ENCODE measurements at regions not wholly inside any gene's neighbourhood (a gene's known extent, or its start where the extent isn't known, plus 50 kb on each side); places are given as distances from the start of the nearest gene placed in this dataset.
"Not testable (repeated sequence)": the region's sequence is repeated elsewhere in the genome, so short reads cannot be mapped to it uniquely, and the experiment has no call there.

DNA sequence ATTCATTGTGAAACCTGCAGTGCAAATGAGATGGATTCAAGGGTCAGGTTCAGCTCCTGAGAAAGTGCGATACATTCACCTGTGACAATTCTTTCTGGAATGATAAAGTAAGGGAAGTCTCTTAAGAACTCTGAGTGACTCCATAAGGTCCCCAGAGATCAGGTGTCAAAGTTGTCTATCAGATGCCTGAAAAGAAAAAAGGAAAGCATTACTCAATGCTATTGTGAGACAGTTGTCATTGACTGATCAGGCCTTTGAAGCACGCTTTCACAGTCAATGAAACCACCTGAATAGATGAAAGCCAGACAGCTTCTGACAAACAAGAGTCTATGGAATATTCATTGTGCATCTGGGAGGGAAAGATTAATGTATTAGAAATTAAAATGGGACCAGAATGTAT, 252.7 kb upstream of the GALNT5 start:
- Histone ChIP-seq H3K36me3 (ENCODE audit: low read depth) (no peaks in the 10 kb centered on the region), H3K9me3 (no peaks in the 10 kb centered on the region), H3K4me1 (ENCODE audit: low read depth) (no peaks in the 10 kb centered on the region), H3K4me3 (no peak overlapping the region)
- intact Hi-C loops (cut with DNase I, micrococcal nuclease), result no loop called here
- TF ChIP-seq, protein P1, sequence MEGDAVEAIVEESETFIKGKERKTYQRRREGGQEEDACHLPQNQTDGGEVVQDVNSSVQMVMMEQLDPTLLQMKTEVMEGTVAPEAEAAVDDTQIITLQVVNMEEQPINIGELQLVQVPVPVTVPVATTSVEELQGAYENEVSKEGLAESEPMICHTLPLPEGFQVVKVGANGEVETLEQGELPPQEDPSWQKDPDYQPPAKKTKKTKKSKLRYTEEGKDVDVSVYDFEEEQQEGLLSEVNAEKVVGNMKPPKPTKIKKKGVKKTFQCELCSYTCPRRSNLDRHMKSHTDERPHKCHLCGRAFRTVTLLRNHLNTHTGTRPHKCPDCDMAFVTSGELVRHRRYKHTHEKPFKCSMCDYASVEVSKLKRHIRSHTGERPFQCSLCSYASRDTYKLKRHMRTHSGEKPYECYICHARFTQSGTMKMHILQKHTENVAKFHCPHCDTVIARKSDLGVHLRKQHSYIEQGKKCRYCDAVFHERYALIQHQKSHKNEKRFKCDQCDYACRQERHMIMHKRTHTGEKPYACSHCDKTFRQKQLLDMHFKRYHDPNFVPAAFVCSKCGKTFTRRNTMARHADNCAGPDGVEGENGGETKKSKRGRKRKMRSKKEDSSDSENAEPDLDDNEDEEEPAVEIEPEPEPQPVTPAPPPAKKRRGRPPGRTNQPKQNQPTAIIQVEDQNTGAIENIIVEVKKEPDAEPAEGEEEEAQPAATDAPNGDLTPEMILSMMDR (IDR thresholded peaks at IDR 0.05), result no peak
- ATAC-seq (no peak), DNase-seq (no peak)

DNA sequence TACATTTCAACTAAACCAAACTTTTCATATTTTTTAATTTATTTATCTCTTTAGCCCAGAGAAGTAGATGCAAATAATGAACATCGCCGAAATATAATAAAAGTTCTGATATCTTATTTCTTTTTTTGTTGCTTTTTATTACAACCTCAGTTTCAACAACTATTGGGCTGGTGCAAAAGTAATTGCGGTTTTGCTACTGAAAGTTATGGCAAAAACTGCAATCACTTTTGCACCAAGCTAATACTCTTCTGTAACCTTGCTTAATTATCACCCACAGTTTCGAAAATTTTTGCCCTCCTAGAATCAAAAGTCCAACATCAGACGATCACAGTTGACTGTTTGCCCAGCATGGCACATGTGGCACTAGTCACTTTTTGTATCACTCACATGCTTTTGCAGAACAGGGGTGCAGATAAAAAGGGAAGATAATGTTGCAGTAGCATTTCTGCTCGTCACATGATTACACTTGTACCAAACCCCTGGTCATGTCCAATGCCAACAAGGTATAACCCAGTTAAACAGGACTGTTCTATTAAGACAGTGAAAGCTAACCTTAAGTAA, 242.4 kb upstream of the GALNT5 start:
- H3K4me1 ChIP-seq (ENCODE audit: low read depth), result no peaks in the 10 kb centered on the region
- TF ChIP-seq, protein P1 (IDR thresholded peaks at IDR 0.05), result no peak
- no peak overlapping the region for H3K4me3 ChIP-seq
- DNase-seq (no peak), ATAC-seq (no peak)
- H3K9me3 ChIP-seq, result no peaks in the 10 kb centered on the region
- intact Hi-C loops (cut with DNase I, micrococcal nuclease), result no loop called here
- no peaks in the 10 kb centered on the region for H3K36me3 ChIP-seq (ENCODE audit: low read depth)

DNA sequence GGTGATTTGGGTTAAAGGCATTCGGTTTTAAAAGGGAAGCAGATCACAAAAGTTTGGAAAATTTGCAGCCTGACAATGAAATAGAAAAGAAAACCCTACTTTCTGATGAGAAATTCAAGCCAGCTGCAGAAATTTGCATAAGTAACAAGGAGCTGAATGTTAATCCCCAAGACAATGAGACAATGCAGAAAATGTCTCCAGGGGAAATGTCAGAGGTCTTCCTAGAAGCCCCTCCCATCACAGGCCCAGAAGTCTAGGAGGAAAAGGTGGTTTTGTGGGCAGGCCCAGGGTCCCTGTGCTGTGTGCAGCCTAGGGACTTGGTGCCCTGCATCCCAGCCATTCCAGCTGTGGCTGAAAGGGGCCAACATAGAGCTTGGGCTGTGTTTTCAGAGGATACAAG, 234.2 kb upstream of the GALNT5 start:
- DNase-seq; ATAC-seq; H3K4me3 ChIP-seq; H3K9me3 ChIP-seq; H3K36me3 ChIP-seq (ENCODE audit: low read depth); H3K4me1 ChIP-seq (ENCODE audit: low read depth); intact Hi-C loops (cut with DNase I, micrococcal nuclease): not testable (repeated sequence)

DNA sequence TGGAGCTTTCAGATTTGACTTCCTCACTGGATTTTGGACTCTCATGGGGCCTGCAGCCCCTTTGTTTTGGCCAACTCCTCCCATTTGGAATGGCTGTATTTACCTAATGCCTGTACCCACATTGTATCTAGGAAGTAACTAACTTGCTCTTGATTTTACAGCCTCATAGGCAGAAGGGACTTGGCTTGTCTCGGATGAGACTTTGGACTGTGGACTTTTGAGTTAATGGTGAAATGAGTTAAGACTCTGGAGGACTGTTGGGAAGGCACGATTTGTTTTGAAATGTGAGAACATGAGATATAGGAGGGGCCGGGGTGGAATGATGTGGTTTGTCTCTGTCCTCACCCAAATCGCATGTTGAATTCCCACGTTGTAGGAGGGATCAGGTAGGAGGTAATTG, 233.4 kb upstream of the GALNT5 start:
- no peaks in the 10 kb centered on the region for H3K36me3 ChIP-seq (ENCODE audit: low read depth)
- no peaks in the 10 kb centered on the region for H3K4me1 ChIP-seq (ENCODE audit: low read depth)
- ATAC-seq (no peak), DNase-seq (peak in 1 of 3 donors; percentile 26)
- no peak overlapping the region for H3K4me3 ChIP-seq
- H3K9me3 ChIP-seq, result no peaks in the 10 kb centered on the region
- intact Hi-C loops (cut with DNase I, micrococcal nuclease), result no loop called here
- TF ChIP-seq, protein P1 (IDR thresholded peaks at IDR 0.05), result no peak

DNA sequence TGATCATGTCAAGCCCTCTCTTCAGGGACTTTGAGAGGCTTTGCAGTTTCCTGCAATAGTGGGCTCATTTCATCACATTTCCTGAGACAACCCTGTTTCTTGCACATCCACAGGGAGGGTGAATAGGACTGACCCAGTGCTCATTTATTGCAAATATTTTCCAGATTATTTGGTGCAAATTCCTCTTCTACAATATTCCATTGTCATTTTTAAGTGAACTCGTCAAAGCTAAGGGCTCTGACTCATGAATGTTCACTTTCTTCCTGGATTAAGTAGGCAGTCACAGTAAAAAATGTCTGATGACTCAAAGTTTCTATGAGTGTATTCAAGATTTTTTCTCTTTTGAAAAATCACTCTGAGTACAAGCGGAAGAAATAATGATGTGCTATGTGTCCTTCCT, 225.5 kb upstream of the GALNT5 start:
- ATAC-seq (no peak), DNase-seq (no peak)
- intact Hi-C loops (cut with DNase I, micrococcal nuclease), result no loop called here
- Histone ChIP-seq H3K36me3 (ENCODE audit: low read depth) (no peaks in the 10 kb centered on the region), H3K4me1 (ENCODE audit: low read depth) (no peaks in the 10 kb centered on the region), H3K9me3 (no peaks in the 10 kb centered on the region), H3K4me3 (no peak overlapping the region)
- TF ChIP-seq, protein P1 (IDR thresholded peaks at IDR 0.05), result no peak

DNA sequence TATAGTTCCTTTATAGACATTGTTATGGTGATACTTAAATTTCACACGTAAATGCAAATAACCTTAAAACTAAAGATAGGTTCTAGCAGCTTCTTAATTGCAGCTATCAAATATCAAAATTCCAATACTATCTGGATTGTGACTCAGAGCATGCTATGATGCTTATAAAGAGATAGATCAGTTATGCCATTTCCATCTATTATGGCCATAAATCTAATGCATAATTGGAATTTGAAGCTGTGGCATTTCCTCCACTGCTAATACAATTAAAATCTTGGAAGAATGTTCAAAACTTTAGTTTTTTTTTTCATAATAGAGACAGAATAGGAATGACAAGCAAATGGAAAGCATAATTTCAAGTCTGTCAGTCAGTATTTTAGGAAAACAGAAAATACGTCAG, 220.8 kb upstream of the GALNT5 start:
- H3K4me1 ChIP-seq (ENCODE audit: low read depth), result no peaks in the 10 kb centered on the region
- intact Hi-C loops (cut with DNase I, micrococcal nuclease), result no loop called here
- TF ChIP-seq, protein P1 (IDR thresholded peaks at IDR 0.05), result no peak
- no peak for DNase-seq
- ATAC-seq, result no peak
- no peaks in the 10 kb centered on the region for H3K36me3 ChIP-seq (ENCODE audit: low read depth)
- H3K9me3 ChIP-seq, result no peaks in the 10 kb centered on the region
- no peak overlapping the region for H3K4me3 ChIP-seq
